ENCODE measurements at regions not wholly inside any gene's neighbourhood (a gene's known extent, or its start where the extent isn't known, plus 50 kb on each side); places are given as distances from the start of the nearest gene placed in this dataset.

GRCh38 chr7:35334506-35334905 lies 80.6 kb upstream of the TBX20 start:
- intact Hi-C loops (cut with micrococcal nuclease; ENCODE audit: unreplicated experiment): no loop called here
- Mint-ChIP-seq H3K4me1 (ENCODE audit: low read depth, unreplicated experiment) (peaks cover 8% of the 10 kb centered on the region), H3K27me3 (ENCODE audit: unreplicated experiment) (peaks cover 16% of the 10 kb centered on the region), H3K4me3 (ENCODE audit: low read depth, unreplicated experiment) (no peak overlapping the region), H3K36me3 (ENCODE audit: insufficient read depth, unreplicated experiment) (no peaks in the 10 kb centered on the region), H3K9me3 (ENCODE audit: low read depth, unreplicated experiment) (no peaks in the 10 kb centered on the region), H3K27ac (ENCODE audit: unreplicated experiment) (no peak overlapping the region)
- BruUV-seq (replicated peaks): no TSS peak
- TF ChIP-seq CTCF (IDR thresholded peaks at IDR 0.05; ENCODE audit: unreplicated experiment): no peak
- CTCF ChIA-PET: no interaction called here
- DNase-seq: peak; percentile 72

GRCh38 chr7:35333265-35333664 lies 79.4 kb upstream of the TBX20 start:
- no TSS peak for BruUV-seq (replicated peaks)
- Mint-ChIP-seq H3K4me1 (ENCODE audit: low read depth, unreplicated experiment) (peaks cover 8% of the 10 kb centered on the region), H3K27ac (ENCODE audit: unreplicated experiment) (no peak overlapping the region), H3K27me3 (ENCODE audit: unreplicated experiment) (peaks cover 14% of the 10 kb centered on the region), H3K36me3 (ENCODE audit: insufficient read depth, unreplicated experiment) (no peaks in the 10 kb centered on the region), H3K9me3 (ENCODE audit: low read depth, unreplicated experiment) (no peaks in the 10 kb centered on the region), H3K4me3 (ENCODE audit: low read depth, unreplicated experiment) (no peak overlapping the region)
- no peak for TF ChIP-seq CTCF (IDR thresholded peaks at IDR 0.05; ENCODE audit: unreplicated experiment)
- intact Hi-C loops (cut with micrococcal nuclease; ENCODE audit: unreplicated experiment): no loop called here
- CTCF ChIA-PET: interaction anchor here (0.6 to 0.7 kb wide), 2 partner anchors 21 to 49 kb away, joined by 4 read pairs; no protein-coding TSS in a partner anchor
- DNase-seq: no peak

- BruUV-seq (replicated peaks): no TSS peak
- Mint-ChIP-seq H3K27me3 (ENCODE audit: unreplicated experiment) (peaks cover 26% of the 10 kb centered on the region), H3K36me3 (ENCODE audit: insufficient read depth, unreplicated experiment) (no peaks in the 10 kb centered on the region), H3K4me1 (ENCODE audit: low read depth, unreplicated experiment) (peaks cover 8% of the 10 kb centered on the region), H3K27ac (ENCODE audit: unreplicated experiment) (no peak overlapping the region), H3K9me3 (ENCODE audit: low read depth, unreplicated experiment) (no peaks in the 10 kb centered on the region), H3K4me3 (ENCODE audit: low read depth, unreplicated experiment) (no peak overlapping the region)
- DNase-seq: no peak
- CTCF ChIA-PET: interaction anchor here (0.6 to 1.0 kb wide), 2 partner anchors 10 to 93 kb away, joined by 3 to 4 read pairs; no protein-coding TSS in a partner anchor
- TF ChIP-seq CTCF (IDR thresholded peaks at IDR 0.05; ENCODE audit: unreplicated experiment): no peak
- intact Hi-C loops (cut with micrococcal nuclease; ENCODE audit: unreplicated experiment): no loop called here
Measured at GRCh38 chr7:35331730-35332678, 78.1 kb upstream of the TBX20 start.

- no TSS peak for BruUV-seq (replicated peaks)
- no peak overlapping the region for H3K27ac Mint-ChIP-seq (ENCODE audit: unreplicated experiment)
- intact Hi-C loops (cut with micrococcal nuclease; ENCODE audit: unreplicated experiment): no loop called here
Measured at GRCh38 chr7:35329026-35329425, 75.1 kb upstream of the TBX20 start.

More at GRCh38 chr7:35329026-35329425, 75.1 kb upstream of the TBX20 start:
- no peak for DNase-seq
- Mint-ChIP-seq H3K36me3 (ENCODE audit: insufficient read depth, unreplicated experiment) (no peaks in the 10 kb centered on the region), H3K4me1 (ENCODE audit: low read depth, unreplicated experiment) (peaks cover 3% of the 10 kb centered on the region), H3K27me3 (ENCODE audit: unreplicated experiment) (peaks cover 33% of the 10 kb centered on the region), H3K4me3 (ENCODE audit: low read depth, unreplicated experiment) (no peak overlapping the region), H3K9me3 (ENCODE audit: low read depth, unreplicated experiment) (no peaks in the 10 kb centered on the region)
- no peak for TF ChIP-seq CTCF (IDR thresholded peaks at IDR 0.05; ENCODE audit: unreplicated experiment)
- CTCF ChIA-PET: interaction anchor here (2.1 kb wide), 1 partner anchor 11 kb away, joined by 5 read pairs; no protein-coding TSS in a partner anchor
